H1 (cell line): ENCODE measurements at regions not wholly inside any gene's neighbourhood (a gene's known extent, or its start where the extent isn't known, plus 50 kb on each side); places are given as distances from the start of the nearest gene placed in this dataset.

Experiments
- CTCF ChIA-PET: fragments of 300-600 bp; sonication (Branson Sonifier 250); formaldehyde crosslinking; loops from one replicate; lab custom pipeline; 2021; ENCODE audit not compliant: partially characterized antibody; lab: Charles Lee
- POLR2A ChIA-PET: fragments of 300-600 bp; sonication (Branson Sonifier 250); formaldehyde crosslinking; loops from one replicate; lab custom pipeline; 2021; ENCODE audit warnings: inconsistent platforms; ENCODE audit not compliant: partially characterized antibody; lab: Charles Lee
- DNase-seq, 2 experiments: peaks; one replicate each; pipeline versions ENCODE4 v3.0.0 to v3.0.0-alpha.2; 2010 to 2022; ENCODE audit warnings: low spot score in 2 of 2, low read depth in 1 of 2, mixed read lengths in 1 of 2
- FAIRE-seq: peaks from 2 replicates; lab custom pipeline; 2011; peaks lifted over from hg19 to GRCh38; lab: Jason Lieb, UNC
- H2AFZ ChIP-seq: 2 replicates; pipeline ENCODE4 v1.8.1; 2012; ENCODE audit warnings: low read length, inconsistent platforms
- H2AK5ac ChIP-seq: 2 replicates; pipeline ENCODE4 v1.6.1; 2013; ENCODE audit warnings: low read depth, low read length
- H2BK120ac ChIP-seq: replicated peaks from 2 replicates; pipeline ENCODE3; 2013; ENCODE audit warnings: low read depth, low read length, inconsistent platforms
- H2BK12ac ChIP-seq: 2 replicates; pipeline ENCODE4 v1.6.1; 2013; ENCODE audit warnings: low read depth, low read length
- H2BK15ac ChIP-seq: 2 replicates; pipeline ENCODE4 v1.6.1; 2013; ENCODE audit warnings: low read length
- H2BK20ac ChIP-seq: 2 replicates; pipeline ENCODE4 v1.6.1; 2013; ENCODE audit warnings: low read length
- H2BK5ac ChIP-seq: 2 replicates; pipeline ENCODE4 v1.6.1; 2013; ENCODE audit warnings: low read depth, low read length
- H3K14ac ChIP-seq: 2 replicates; pipeline ENCODE4 v1.6.1; 2013; ENCODE audit warnings: inconsistent platforms; ENCODE audit not compliant: insufficient read length
- H3K18ac ChIP-seq: 2 replicates; pipeline ENCODE4 v1.6.1; 2013; ENCODE audit warnings: low read length; ENCODE audit errors: extremely low read depth
- H3K23ac ChIP-seq: 2 replicates; pipeline ENCODE4 v1.6.1; 2013; ENCODE audit warnings: inconsistent platforms; ENCODE audit not compliant: insufficient read length
- H3K23me2 ChIP-seq: 2 replicates; pipeline ENCODE4 v1.6.1; 2013; ENCODE audit warnings: low read depth, low read length
- H3K27ac ChIP-seq: 2 replicates; pipeline ENCODE4 v1.6.1; 2011; ENCODE audit warnings: low read depth, low read length, inconsistent platforms
- H3K27me3 ChIP-seq, 4 experiments: replicated peaks in 1 of 4; 1 replicate in 1 of 4; 2 replicates in 3 of 4; pipeline versions ENCODE4 v1.6.1 to v1.8.1; 2011 to 2013; ENCODE audit warnings: low read length in 3 of 4, mild to moderate bottlenecking in 3 of 4, inconsistent platforms in 2 of 4, mixed read lengths in 2 of 4, moderate library complexity in 1 of 4; ENCODE audit not compliant: control insufficient read depth in 3 of 4, insufficient read depth in 3 of 4; ENCODE audit errors: extremely low read depth in 1 of 4
- H3K36me3 ChIP-seq, 4 experiments: 2 replicates each; pipeline versions ENCODE4 v1.6.1 to v1.8.1; 2011 to 2013; ENCODE audit warnings: mild to moderate bottlenecking in 4 of 4, low read length in 3 of 4, moderate library complexity in 2 of 4, control low read depth in 1 of 4, inconsistent platforms in 1 of 4; ENCODE audit not compliant: insufficient read depth in 4 of 4, control insufficient read depth in 2 of 4
- H3K4ac ChIP-seq: replicated peaks from 2 replicates; pipeline ENCODE3; 2013; ENCODE audit warnings: low read length, low read depth, mixed read lengths, inconsistent platforms; ENCODE audit not compliant: insufficient read length
- H3K4me1 ChIP-seq, 4 experiments: replicated peaks in 1 of 4; 1 replicate in 1 of 4; 2 replicates in 3 of 4; pipeline versions ENCODE4 v1.6.1 to v1.8.1; 2011 to 2013; ENCODE audit warnings: low read length in 3 of 4, inconsistent platforms in 2 of 4, mixed read lengths in 1 of 4; ENCODE audit not compliant: insufficient read depth in 4 of 4, control insufficient read depth in 3 of 4
- H3K4me2 ChIP-seq, 2 experiments: 2 replicates each; pipeline versions ENCODE4 v1.6.1 to v1.8.1; 2011 to 2013; ENCODE audit warnings: low read depth in 2 of 2, low read length in 2 of 2, control low read depth in 1 of 2, inconsistent platforms in 1 of 2, mild to moderate bottlenecking in 1 of 2; ENCODE audit not compliant: insufficient read depth in 1 of 2
- H3K4me3 ChIP-seq, 4 experiments: fragments of 200-600, 300-600 bp in 1 of 4; sonication (generic), shearing (Covaris generic), sonication (Bioruptor Twin) in 1 of 4; 2 replicates each; pipeline versions ENCODE4 v1.5.1 to v1.8.1; 2011 to 2016; ENCODE audit warnings: low read length in 4 of 4, low read depth in 3 of 4, control low read depth in 2 of 4, inconsistent platforms in 2 of 4, mild to moderate bottlenecking in 2 of 4, mixed read lengths in 1 of 4, moderate library complexity in 1 of 4; ENCODE audit not compliant: insufficient read depth in 2 of 4; ENCODE audit errors: extremely low read depth in 1 of 4
- H3K56ac ChIP-seq: replicated peaks from 2 replicates; pipeline ENCODE3; 2013; ENCODE audit warnings: low read depth, mild to moderate bottlenecking, mixed read lengths, low read length, inconsistent platforms; ENCODE audit not compliant: insufficient read length
- H3K79me1 ChIP-seq: 2 replicates; pipeline ENCODE4 v1.6.1; 2013; ENCODE audit warnings: low read depth, low read length, control low read depth
- H3K79me2 ChIP-seq, 2 experiments: 2 replicates each; pipeline versions ENCODE4 v1.6.1 to v1.8.1; 2012 to 2013; ENCODE audit warnings: low read length in 2 of 2, mild to moderate bottlenecking in 2 of 2, inconsistent platforms in 1 of 2; ENCODE audit not compliant: insufficient read depth in 2 of 2, control insufficient read depth in 1 of 2
- H3K9ac ChIP-seq, 4 experiments: replicated peaks in 1 of 4; 1 replicate in 1 of 4; 2 replicates in 3 of 4; pipeline versions ENCODE4 v1.6.1 to v1.8.1; 2011 to 2013; ENCODE audit warnings: low read depth in 3 of 4, low read length in 3 of 4, control low read depth in 2 of 4, mild to moderate bottlenecking in 2 of 4, moderate library complexity in 2 of 4, inconsistent platforms in 1 of 4; ENCODE audit errors: extremely low read depth in 1 of 4
- H3K9me3 ChIP-seq, 2 experiments: 2 replicates each; pipeline versions ENCODE4 v1.6.1 to v1.8.1; 2012 to 2013; ENCODE audit warnings: mild to moderate bottlenecking in 2 of 2, moderate library complexity in 2 of 2, control low read depth in 1 of 2, inconsistent platforms in 1 of 2, low read depth in 1 of 2, low read length in 1 of 2, mixed read lengths in 1 of 2; ENCODE audit not compliant: insufficient read depth in 2 of 2
- H4K20me1 ChIP-seq, 2 experiments: replicated peaks in 1 of 2; 2 replicates each; pipeline versions ENCODE3 to v1.8.1; 2011 to 2013; ENCODE audit warnings: inconsistent platforms in 2 of 2, low read length in 2 of 2, mild to moderate bottlenecking in 1 of 2; ENCODE audit not compliant: insufficient read depth in 2 of 2, control insufficient read depth in 1 of 2
- H4K5ac ChIP-seq: 2 replicates; pipeline ENCODE4 v1.6.1; 2013; ENCODE audit warnings: low read length, low read depth, mixed read lengths, inconsistent platforms; ENCODE audit not compliant: insufficient read length
- H4K8ac ChIP-seq: 2 replicates; pipeline ENCODE4 v1.8.0; 2013; ENCODE audit warnings: mild to moderate bottlenecking, moderate library complexity, low read length, inconsistent platforms; ENCODE audit not compliant: insufficient read depth; ENCODE audit errors: extremely low read depth
- H4K91ac ChIP-seq: replicated peaks from 2 replicates; pipeline ENCODE3; 2013; ENCODE audit warnings: low read length, mixed read lengths, inconsistent platforms; ENCODE audit not compliant: insufficient read length
- ATF2 ChIP-seq: IDR thresholded peaks from 2 replicates; pipeline ENCODE4 v1.6.1; 2012; ENCODE audit warnings: low read length, inconsistent platforms
- KDM5A ChIP-seq: fragments of 200-600 bp; IDR thresholded peaks from 2 replicates; pipeline ENCODE4 v1.7.1; 2012; ENCODE audit warnings: mild to moderate bottlenecking, low read length, inconsistent platforms, mixed read lengths
- MAFK ChIP-seq: IDR thresholded peaks from 2 replicates; pipeline ENCODE4 v1.6.1; 2012; ENCODE audit warnings: low read depth, mild to moderate bottlenecking, improper control_type of control experiment, low read length
- RFX5 ChIP-seq: IDR thresholded peaks from 2 replicates; pipeline ENCODE4 v1.6.1; 2011; ENCODE audit warnings: low read depth, low read length, improper control_type of control experiment, borderline replicate concordance
- SAP30 ChIP-seq: fragments of 300-600 bp; sonication (generic); IDR thresholded peaks from 2 replicates; pipeline ENCODE4 v1.7.1; 2012; ENCODE audit warnings: low read length, moderate library complexity, mild to moderate bottlenecking, inconsistent platforms; ENCODE audit not compliant: insufficient read depth, insufficient replicate concordance
- SP1 ChIP-seq: IDR thresholded peaks from 2 replicates; pipeline ENCODE4 v1.6.1; 2011; ENCODE audit warnings: low read depth, low read length
- SP2 ChIP-seq: IDR thresholded peaks from 2 replicates; pipeline ENCODE4 v1.6.1; 2012; ENCODE audit warnings: mild to moderate bottlenecking, low read length, inconsistent platforms
- SRF ChIP-seq: IDR thresholded peaks from 2 replicates; pipeline ENCODE4 v1.6.1; 2011; ENCODE audit warnings: mild to moderate bottlenecking, low read depth, low read length, moderate library complexity
- TBP ChIP-seq: IDR thresholded peaks from 2 replicates; pipeline ENCODE4 v1.6.1; 2011; ENCODE audit warnings: low read depth, low read length, improper control_type of control experiment
- YY1 ChIP-seq: IDR thresholded peaks from 2 replicates; pipeline ENCODE4 v1.6.1; 2011; ENCODE audit warnings: low read depth, mild to moderate bottlenecking, low read length
- ZNF274 ChIP-seq: IDR thresholded peaks from 2 replicates; pipeline ENCODE4 v1.7.0; 2012; ENCODE audit warnings: low read length, borderline replicate concordance; ENCODE audit errors: extremely low read depth
- WGBS, 2 experiments: shearing (Covaris generic) in 1 of 2; methylation state at CpG; one replicate each; pipeline versions ENCODE4 v1.1.6 to v1.1.7; 2013 to 2015; ENCODE audit warnings: low lambda C conversion rate in 2 of 2, mixed read lengths in 2 of 2, inconsistent platforms in 1 of 2, low coverage in 1 of 2, missing lambda C conversion rate in 1 of 2; ENCODE audit not compliant: insufficient replicate concordance in 2 of 2, insufficient coverage in 1 of 2, insufficient read length in 1 of 2; ENCODE audit errors: extremely low coverage in 1 of 2, missing lambda C conversion rate in 1 of 2; 5-methylcytosine and 5-hydroxymethylcytosine counted together

- H2BK20ac ChIP-seq, result no peak overlapping the region
- H3K4me3 ChIP-seq, result no peak overlapping the region
- H3K27me3 ChIP-seq, result no peaks in the 10 kb centered on the region
- ChIA-PET CTCF (no interaction called here), POLR2A (no interaction called here)
- H3K4me2 ChIP-seq, result no peak overlapping the region
- H3K79me2 ChIP-seq, result no peaks in the 10 kb centered on the region
- H2BK120ac ChIP-seq, result no peak overlapping the region
- H3K4ac ChIP-seq, result no peak overlapping the region
- H2AFZ ChIP-seq, result no peak overlapping the region
- H3K9me3 ChIP-seq, result no peaks in the 10 kb centered on the region
- H3K18ac ChIP-seq, result no peak overlapping the region
- no peak for FAIRE-seq
- no peak overlapping the region for H3K56ac ChIP-seq
- H3K14ac ChIP-seq, result no peak overlapping the region
- H3K23ac ChIP-seq, result no peak overlapping the region
- H4K8ac ChIP-seq, result no peak overlapping the region
- no peak overlapping the region for H4K5ac ChIP-seq
- H2AK5ac ChIP-seq, result no peak overlapping the region
- no peak overlapping the region for H4K91ac ChIP-seq
- no peaks in the 10 kb centered on the region for H3K4me1 ChIP-seq
- no peak overlapping the region for H3K27ac ChIP-seq
- no peak overlapping the region for H2BK12ac ChIP-seq
- H3K79me1 ChIP-seq, result no peaks in the 10 kb centered on the region
- no peak overlapping the region for H3K9ac ChIP-seq
- H2BK5ac ChIP-seq, result no peak overlapping the region
- H3K36me3 ChIP-seq, result no peaks in the 10 kb centered on the region
- 100% methylated on average over 2 of the region's 2 CpGs; no CpG with 5 or more reads in 1 of the 2 experiments for WGBS, 2 experiments
- no peak overlapping the region for H2BK15ac ChIP-seq
- TF ChIP-seq RFX5 (no peak), YY1 (no peak), KDM5A (no peak), MAFK (no peak), ATF2 (no peak), SP1 (no peak), SRF (no peak), SP2 (no peak), TBP (no peak), SAP30 (no peak), ZNF274 (no peak)
- TF ChIP-seq, all 59 proteins: peak for 0
- no peaks in the 10 kb centered on the region for H4K20me1 ChIP-seq
- DNase-seq, result no peak
- no peaks in the 10 kb centered on the region for H3K23me2 ChIP-seq
These were observed 362.3 kb downstream of the PPP1R2C start for GRCh38 chrX:42415636-42416035.
